ENCODE measurements at regions not wholly inside any gene's neighbourhood (a gene's known extent, or its start where the extent isn't known, plus 50 kb on each side); places are given as distances from the start of the nearest gene placed in this dataset.

DNA sequence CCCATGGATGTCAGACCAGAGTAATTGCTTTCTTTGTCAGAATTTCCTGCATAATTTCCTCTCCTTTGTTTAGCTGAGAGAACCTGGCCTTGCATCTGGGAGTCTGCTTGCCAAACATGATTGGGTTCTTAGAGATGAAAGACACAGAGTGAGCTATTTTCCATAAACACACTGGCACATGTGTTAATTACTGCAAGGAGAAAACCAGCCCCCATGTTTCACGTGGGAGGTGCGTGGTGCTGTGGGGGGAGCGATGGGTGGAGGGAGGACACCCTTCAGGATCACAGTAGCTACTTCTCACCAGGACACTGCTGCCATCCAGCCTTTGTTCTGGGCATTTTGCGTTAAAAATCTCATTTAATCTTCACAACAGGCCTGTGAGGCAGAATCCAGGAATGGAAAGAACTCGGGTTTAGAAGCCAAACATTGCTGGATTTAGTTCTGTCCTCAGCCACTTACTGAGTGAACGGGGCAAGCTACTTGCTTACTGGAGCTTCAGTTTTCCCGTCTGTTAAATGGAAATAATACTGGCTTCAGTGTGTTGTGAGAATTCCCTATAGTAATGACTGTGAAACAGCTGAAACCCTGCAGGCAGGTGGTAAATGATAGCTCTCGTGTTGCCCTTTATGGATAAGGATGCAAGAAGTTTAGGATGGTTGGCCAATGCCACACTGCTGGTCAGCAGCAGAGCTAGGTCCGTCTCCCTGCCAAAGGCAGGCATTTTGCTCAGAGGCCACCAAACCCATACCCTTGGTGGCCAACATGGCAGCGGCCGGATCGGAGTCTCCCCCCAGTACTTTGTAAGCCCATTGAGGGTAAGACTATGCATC, 100.1 kb upstream of the ASAP2 start:
- H3K36me3 ChIP-seq (ENCODE audit: insufficient read depth): no peaks in the 10 kb centered on the region
- no peak for DNase-seq (ENCODE audit: extremely low spot score)
- peaks cover 2% of the 10 kb centered on the region for H3K4me1 ChIP-seq (ENCODE audit: insufficient read depth)
- no peak overlapping the region for H3K4me3 ChIP-seq (ENCODE audit: low read depth, low read length)
- 77% methylated on average over 12 of the region's 12 CpGs for WGBS
- H3K27ac ChIP-seq (ENCODE audit: low read depth): no peak overlapping the region

DNA sequence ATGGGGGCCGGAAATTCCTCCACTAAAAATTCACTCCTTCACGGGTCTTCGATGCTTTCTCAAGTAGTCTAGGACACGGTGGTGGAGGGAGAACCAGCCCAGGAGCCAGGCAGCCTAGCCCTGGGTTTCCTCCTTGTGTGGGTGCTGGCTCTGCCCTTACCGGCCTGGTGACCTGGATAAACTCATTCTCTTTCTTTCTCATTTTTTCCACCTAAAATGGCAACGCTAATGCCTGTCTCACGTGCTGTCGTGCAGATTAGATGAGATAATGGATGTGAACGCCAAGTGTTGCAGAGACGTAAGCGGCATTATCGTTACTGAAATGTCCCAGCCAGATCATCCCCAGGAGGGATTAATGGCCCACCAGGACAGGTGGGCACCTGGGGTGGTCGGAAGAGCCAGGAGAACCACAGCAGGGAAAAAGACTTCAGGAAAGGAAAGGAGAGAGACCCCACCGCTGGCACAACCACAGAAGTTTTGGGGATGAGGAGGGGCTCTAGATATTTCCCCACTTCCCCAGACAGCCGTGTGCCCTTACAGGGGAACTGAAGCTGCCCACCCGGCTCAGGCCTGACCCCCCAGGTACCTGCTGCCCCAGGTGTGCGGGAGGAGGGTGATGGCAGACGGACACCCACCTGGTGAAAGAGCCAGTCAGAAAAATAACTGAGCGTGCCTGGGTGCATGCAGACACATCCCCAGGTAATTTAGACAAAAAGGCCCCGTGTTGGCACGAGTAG, 100.8 kb upstream of the ASAP2 start:
- Histone ChIP-seq H3K4me3 (ENCODE audit: low read depth, low read length) (no peak overlapping the region), H3K36me3 (ENCODE audit: insufficient read depth) (no peaks in the 10 kb centered on the region), H3K27ac (ENCODE audit: low read depth) (no peak overlapping the region), H3K4me1 (ENCODE audit: insufficient read depth) (peaks cover 2% of the 10 kb centered on the region)
- WGBS: 84% methylated on average over 21 of the region's 21 CpGs
- DNase-seq (ENCODE audit: extremely low spot score): no peak

DNA sequence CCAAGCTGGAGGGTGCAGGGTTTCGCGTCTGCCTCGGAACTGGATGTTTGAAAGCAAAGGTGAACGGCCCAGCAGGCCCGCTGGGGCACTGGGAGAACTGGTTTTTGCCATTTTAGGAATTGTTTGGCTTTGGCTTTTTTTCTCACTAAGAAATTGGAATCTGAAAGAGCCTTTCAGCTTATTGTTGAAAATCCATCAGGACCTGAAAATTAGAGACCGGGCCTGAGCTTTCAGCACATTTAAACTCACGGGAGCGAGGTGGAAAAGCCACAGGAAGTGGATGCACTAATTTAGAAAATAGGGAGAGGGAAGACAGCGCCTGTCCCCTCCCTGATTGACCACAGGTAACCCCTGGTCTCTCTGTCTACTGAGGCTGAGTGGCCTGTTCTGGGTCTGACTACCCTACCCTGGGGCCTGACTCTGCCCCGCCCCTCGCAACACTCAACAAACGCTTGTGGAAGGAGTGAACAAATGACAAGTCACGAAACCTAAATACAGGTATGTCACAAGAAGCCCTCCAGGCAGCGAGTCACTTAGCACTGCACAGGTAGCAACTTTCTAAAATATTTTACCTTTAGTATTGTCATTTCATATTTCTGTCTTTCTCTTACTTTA, 100.3 kb upstream of the MBOAT2 start:
- no peak for DNase-seq (ENCODE audit: extremely low spot score)
- no peak overlapping the region for H3K4me3 ChIP-seq (ENCODE audit: low read depth, low read length)
- no peaks in the 10 kb centered on the region for H3K36me3 ChIP-seq (ENCODE audit: insufficient read depth)
- H3K27ac ChIP-seq (ENCODE audit: low read depth): peak overlapping the region; percentile 14
- H3K4me1 ChIP-seq (ENCODE audit: insufficient read depth): peaks cover 2% of the 10 kb centered on the region
- WGBS: 91% methylated on average over 14 of the region's 14 CpGs

DNA sequence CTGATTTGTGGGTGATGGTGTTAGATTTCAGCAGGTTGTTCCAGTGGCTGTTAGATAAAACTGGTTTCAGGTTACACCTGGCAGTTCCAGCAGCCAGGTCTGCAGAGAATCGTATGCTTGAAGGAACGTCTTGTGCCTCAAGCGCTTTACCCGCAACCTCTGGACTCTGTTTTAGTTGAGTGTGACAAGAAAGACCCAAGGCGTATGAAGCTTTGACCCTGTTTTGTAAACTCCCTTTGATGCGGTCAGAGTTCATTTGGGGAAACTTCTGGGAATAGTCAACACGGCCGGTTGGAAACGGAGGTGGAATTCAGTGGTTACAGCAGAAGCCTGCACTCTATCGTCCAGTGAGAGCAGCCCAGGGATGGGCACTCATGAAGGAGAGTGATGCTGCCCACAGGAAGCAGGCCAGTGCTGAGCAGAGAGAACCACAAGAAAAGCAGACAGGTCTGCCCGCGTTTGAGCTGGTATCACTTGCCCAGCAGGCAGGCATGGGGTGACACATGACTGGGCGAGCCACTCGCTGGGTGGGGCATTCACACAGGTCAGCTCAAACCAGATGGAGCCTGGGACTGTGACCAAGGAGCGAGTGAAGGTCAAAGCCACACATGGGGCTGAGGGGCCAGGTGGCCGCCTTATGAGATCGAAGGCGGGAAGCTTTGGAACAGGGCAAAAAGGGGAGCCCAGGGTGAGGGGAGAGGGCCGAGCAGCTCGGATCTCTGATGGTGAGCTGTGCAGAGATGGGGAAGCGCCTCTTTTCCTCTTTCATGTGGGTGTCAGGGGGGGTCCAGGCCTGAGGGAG, 99.6 kb upstream of the MBOAT2 start:
- WGBS: 70% methylated on average over 21 of the region's 21 CpGs
- H3K4me1 ChIP-seq (ENCODE audit: insufficient read depth): peaks cover 2% of the 10 kb centered on the region
- H3K27ac ChIP-seq (ENCODE audit: low read depth): peak overlapping the region; percentile 14
- no peak overlapping the region for H3K4me3 ChIP-seq (ENCODE audit: low read depth, low read length)
- no peak for DNase-seq (ENCODE audit: extremely low spot score)
- H3K36me3 ChIP-seq (ENCODE audit: insufficient read depth): no peaks in the 10 kb centered on the region

DNA sequence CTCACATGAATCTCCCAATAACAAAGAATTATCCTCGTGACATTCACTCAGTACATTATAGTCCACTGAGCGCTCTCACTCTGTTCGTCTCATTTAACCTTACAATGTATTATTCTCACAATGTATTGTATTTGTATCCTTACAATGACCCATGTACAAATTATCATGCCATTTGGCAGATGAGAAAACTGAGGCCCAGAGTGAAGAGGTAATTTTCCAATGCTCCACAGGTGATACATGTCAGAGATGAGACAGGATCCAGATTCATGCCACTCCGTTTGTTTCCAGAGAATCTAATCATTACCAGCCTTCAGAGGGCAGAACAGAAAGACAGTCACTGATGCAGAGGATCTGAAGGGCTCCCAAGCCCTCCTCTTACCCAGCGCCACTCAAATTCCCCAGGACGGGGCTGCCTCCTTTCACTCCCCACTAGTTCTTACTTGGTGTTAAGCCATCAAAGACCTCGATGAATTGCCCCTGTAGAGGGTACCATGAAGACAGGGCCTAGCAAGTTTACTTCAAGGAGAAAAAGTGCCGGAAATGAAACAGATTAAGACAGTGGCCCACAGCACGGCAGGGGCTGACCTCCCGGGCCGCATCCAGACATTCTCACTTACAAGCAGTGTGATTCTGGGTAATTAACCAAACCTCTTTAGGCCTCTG, 98.4 kb upstream of the MBOAT2 start:
- Histone ChIP-seq H3K4me3 (ENCODE audit: low read depth, low read length) (no peak overlapping the region), H3K4me1 (ENCODE audit: insufficient read depth) (peaks cover 2% of the 10 kb centered on the region), H3K36me3 (ENCODE audit: insufficient read depth) (no peaks in the 10 kb centered on the region), H3K27ac (ENCODE audit: low read depth) (no peak overlapping the region)
- no peak for DNase-seq (ENCODE audit: extremely low spot score)
- WGBS: 89% methylated on average over 11 of the region's 11 CpGs

DNA sequence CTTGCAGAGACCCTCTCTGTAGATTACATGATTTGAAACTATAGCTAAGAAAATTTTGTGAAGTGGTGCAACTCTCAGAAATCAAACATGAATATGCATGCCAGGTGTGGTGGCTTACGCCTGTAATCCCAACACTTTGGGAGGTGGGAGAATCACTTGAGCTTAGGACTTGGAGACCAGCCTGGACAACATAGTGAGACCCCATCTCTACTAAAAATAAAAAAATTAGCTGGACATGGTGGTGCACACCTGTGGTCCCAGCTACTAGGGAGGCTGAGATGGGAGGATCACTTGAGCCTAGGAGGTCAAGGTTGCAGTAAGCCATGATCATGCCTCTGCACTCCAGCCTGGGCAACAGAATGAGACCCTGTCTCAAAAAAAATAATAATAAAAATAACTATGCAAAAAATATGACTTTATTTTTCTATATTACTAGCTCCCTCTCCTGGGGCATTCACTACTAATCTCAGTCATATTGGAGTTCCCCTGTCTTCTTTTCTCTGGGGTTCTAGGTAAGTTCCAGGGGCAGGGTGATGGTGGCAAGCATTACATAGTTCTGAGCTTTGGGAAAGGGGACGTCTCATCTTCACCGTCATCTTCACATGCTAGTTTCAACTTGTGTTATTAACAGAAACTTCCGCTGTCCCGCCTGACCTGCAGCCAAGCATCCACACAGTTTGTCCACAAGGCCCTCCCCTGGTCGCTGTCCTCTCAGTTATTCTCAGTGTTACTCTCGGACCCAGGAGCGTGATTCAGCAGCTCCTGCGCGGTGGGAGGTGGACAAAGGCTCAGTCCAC, 96.8 kb upstream of the MBOAT2 start:
- Histone ChIP-seq H3K4me3 (ENCODE audit: low read depth, low read length) (no peak overlapping the region), H3K4me1 (ENCODE audit: insufficient read depth) (peaks cover 4% of the 10 kb centered on the region), H3K36me3 (ENCODE audit: insufficient read depth) (no peaks in the 10 kb centered on the region), H3K27ac (ENCODE audit: low read depth) (no peak overlapping the region)
- 94% methylated on average over 10 of the region's 10 CpGs for WGBS
- DNase-seq (ENCODE audit: extremely low spot score): no peak

DNA sequence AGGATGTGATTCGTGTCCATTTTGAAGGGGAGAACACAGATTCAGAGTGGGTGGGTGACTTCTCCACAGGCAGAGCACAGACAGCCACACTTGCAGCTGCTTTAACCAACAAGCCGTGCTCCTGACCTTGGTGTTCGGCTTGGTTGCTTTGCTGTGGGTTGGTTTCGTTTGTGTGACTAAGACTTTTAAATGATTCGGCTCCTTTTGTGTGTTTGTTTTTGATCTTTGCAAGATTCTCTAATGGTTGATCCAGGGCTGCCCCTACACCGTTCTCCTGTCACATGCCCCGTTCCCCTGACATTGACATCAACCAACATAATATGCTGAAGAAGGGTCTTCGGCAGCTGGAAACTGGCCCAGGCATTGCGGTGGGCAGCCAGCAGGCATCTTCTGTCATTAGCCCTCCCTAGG, 95.9 kb upstream of the MBOAT2 start:
- Histone ChIP-seq H3K27ac (ENCODE audit: low read depth) (no peak overlapping the region), H3K4me3 (ENCODE audit: low read depth, low read length) (no peak overlapping the region), H3K36me3 (ENCODE audit: insufficient read depth) (no peaks in the 10 kb centered on the region), H3K4me1 (ENCODE audit: insufficient read depth) (peaks cover 4% of the 10 kb centered on the region)
- WGBS: 73% methylated on average over 9 of the region's 9 CpGs
- DNase-seq (ENCODE audit: extremely low spot score): no peak

DNA sequence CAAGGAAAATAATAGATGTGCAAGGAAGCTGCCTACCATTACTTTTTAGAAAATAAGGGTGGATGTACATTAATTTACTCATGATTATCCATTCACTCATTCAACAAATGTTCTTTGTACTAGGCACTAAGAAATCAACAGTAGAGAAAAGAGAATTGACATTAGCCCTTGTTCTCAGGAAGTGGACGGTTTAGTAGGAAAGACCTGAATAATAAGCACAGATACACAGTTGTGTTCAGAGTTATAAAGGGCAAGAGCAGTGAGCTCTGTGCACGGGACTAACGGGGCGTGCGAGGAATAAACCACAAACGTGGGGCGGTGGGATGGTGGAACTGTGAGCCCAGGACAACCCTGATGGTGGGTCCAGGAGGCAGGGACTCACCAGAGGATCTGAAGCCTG, 94.4 kb upstream of the MBOAT2 start:
- DNase-seq (ENCODE audit: extremely low spot score): no peak
- H3K4me3 ChIP-seq (ENCODE audit: low read depth, low read length): no peak overlapping the region
- no peaks in the 10 kb centered on the region for H3K36me3 ChIP-seq (ENCODE audit: insufficient read depth)
- 90% methylated on average over 7 of the region's 7 CpGs for WGBS
- H3K27ac ChIP-seq (ENCODE audit: low read depth): no peak overlapping the region
- H3K4me1 ChIP-seq (ENCODE audit: insufficient read depth): peaks cover 4% of the 10 kb centered on the region

DNA sequence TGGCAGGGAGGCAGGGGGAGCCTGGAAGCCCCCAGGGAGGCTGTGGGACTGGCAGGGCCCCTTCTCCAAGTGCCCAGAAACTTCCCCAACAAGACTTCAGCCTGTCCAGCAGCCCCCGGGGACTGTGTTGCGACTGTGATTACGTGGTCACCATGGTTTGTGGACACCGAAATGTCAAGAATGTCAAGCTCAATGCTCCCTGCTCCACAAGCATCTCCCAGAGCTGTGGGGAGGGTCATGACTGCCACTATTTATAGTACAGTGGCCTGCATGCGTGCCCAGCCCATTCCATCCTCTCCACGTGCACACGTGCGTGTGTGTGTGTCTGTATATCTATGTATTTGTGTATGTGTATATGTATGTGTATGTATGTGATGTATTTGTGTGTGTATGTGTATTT, 93.8 kb upstream of the MBOAT2 start:
- no peak overlapping the region for H3K4me3 ChIP-seq (ENCODE audit: low read depth, low read length)
- no peak for DNase-seq (ENCODE audit: extremely low spot score)
- no peak overlapping the region for H3K27ac ChIP-seq (ENCODE audit: low read depth)
- 85% methylated on average over 8 of the region's 8 CpGs for WGBS
- H3K4me1 ChIP-seq (ENCODE audit: insufficient read depth): peaks cover 2% of the 10 kb centered on the region
- no peaks in the 10 kb centered on the region for H3K36me3 ChIP-seq (ENCODE audit: insufficient read depth)

DNA sequence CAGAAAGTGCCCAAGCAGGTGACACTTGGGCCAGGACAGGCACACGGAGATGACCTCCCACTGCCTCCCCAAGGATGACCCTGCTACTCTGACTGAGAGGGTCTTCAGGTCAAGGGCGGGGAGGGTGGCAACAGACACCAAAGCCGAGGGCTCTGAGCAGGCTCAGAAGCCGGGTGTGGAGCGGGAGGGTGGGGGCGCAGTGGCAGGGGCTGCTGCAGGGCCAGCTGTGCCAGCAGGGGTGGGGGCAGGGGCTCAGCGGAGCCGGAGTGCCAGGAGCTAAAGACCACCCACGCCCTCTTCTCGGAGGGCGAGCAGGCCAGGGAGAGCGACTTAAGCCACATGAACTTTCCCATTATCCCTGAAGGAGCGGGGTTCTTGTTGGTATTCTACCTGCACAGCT, 93.3 kb upstream of the MBOAT2 start:
- WGBS: 97% methylated on average over 13 of the region's 13 CpGs
- Histone ChIP-seq H3K27ac (ENCODE audit: low read depth) (no peak overlapping the region), H3K4me3 (ENCODE audit: low read depth, low read length) (no peak overlapping the region), H3K4me1 (ENCODE audit: insufficient read depth) (peaks cover 2% of the 10 kb centered on the region), H3K36me3 (ENCODE audit: insufficient read depth) (no peaks in the 10 kb centered on the region)
- DNase-seq (ENCODE audit: extremely low spot score): no peak

DNA sequence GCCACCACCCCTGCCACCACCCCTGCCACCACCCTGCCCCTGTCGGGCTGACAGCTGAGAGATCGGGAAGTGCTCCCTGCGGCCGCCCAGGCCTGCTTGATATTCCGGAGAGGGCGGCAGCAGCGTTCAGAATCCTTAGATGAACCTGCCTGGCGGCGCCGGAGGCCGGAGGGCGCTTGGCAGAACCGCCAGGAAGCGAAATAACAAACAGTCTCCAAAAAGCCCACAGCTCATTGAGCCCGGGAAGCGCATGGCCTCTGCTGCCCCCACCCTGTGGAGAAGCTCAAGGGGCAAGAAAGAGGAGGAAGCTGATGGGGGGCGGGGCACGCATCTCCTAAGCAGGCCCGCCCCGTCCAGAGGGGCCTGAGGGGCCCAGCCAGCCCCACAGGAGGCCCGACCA, 92.2 kb upstream of the MBOAT2 start:
- H3K4me3 ChIP-seq (ENCODE audit: low read depth, low read length): no peak overlapping the region
- WGBS: 12% methylated on average over 21 of the region's 21 CpGs

DNA sequence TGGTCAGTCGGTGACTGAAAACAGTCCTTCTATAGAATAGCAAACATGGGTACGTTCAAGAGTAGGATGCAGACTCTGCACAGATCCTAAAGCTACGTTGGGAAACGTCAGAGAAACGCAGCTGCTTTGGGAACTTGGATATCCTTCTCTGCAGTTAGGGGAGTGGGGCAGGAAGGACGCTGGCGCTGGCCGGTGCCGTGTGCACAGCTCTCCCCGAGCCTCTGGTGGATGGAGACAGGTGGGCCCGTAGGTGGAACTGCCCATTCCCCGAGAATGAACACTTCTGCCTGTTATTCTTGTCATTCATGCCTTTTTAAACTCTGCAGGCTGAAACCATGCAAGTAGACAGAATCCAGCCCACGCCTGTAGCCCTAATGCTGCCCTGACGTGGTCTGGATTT, 91.7 kb upstream of the MBOAT2 start:
- Histone ChIP-seq H3K4me3 (ENCODE audit: low read depth, low read length) (no peak overlapping the region), H3K36me3 (ENCODE audit: insufficient read depth) (no peaks in the 10 kb centered on the region), H3K27ac (ENCODE audit: low read depth) (no peak overlapping the region), H3K4me1 (ENCODE audit: insufficient read depth) (peaks cover 2% of the 10 kb centered on the region)
- WGBS: 76% methylated on average over 14 of the region's 14 CpGs
- no peak for DNase-seq (ENCODE audit: extremely low spot score)

More for the DNA sequence above, 92.2 kb upstream of the MBOAT2 start:
- Histone ChIP-seq H3K27ac (ENCODE audit: low read depth) (no peak overlapping the region), H3K36me3 (ENCODE audit: insufficient read depth) (no peaks in the 10 kb centered on the region), H3K4me1 (ENCODE audit: insufficient read depth) (peaks cover 2% of the 10 kb centered on the region)
- no peak for DNase-seq (ENCODE audit: extremely low spot score)

Measured in urinary bladder (tissue), 3 donors.